Testis (tissue), 2 donors: ENCODE measurements at regions not wholly inside any gene's neighbourhood (a gene's known extent, or its start where the extent isn't known, plus 50 kb on each side); places are given as distances from the start of the nearest gene placed in this dataset.

Experiments used
- POLR2A ChIP-seq: fragments of 450-650 bp; IDR thresholded peaks from one replicate; pipeline ENCODE4 v1.6.1; 2017; ENCODE audit warnings: antibody characterized with exemption, mild to moderate bottlenecking, moderate library complexity
- TF ChIP-seq, protein P1 (sequence below), 3 experiments: fragments of 450-650 bp in 2 of 3; fragments of 200-600 bp in 1 of 3; sonication (generic) in 1 of 3; IDR thresholded peaks; one replicate each; pipeline ENCODE4 v1.5.1; 2016 to 2019; ENCODE audit warnings: antibody characterized with exemption in 3 of 3, mild to moderate bottlenecking in 2 of 3, moderate library complexity in 1 of 3

DNA sequence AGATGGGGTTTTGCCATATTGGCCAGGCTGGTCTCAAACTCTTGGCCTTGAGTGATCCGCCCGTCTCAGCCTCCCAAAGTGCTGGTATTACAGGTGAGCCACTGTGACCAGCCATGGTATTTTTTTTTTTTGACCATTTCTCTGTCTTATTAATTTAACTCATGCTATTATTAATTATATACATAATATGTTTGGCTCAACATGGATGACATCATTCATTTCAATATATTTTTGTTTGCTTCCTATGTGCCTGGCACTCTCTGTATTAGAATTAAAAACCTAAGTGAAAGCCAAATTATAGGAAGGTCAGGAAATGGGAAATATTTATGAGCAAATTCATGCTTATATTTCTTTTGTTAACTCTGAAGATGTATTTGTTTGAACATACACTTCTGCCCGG is 55.8 kb upstream of the AKIRIN2 start:
- TF ChIP-seq POLR2A = no peak
- TF ChIP-seq, protein P1, sequence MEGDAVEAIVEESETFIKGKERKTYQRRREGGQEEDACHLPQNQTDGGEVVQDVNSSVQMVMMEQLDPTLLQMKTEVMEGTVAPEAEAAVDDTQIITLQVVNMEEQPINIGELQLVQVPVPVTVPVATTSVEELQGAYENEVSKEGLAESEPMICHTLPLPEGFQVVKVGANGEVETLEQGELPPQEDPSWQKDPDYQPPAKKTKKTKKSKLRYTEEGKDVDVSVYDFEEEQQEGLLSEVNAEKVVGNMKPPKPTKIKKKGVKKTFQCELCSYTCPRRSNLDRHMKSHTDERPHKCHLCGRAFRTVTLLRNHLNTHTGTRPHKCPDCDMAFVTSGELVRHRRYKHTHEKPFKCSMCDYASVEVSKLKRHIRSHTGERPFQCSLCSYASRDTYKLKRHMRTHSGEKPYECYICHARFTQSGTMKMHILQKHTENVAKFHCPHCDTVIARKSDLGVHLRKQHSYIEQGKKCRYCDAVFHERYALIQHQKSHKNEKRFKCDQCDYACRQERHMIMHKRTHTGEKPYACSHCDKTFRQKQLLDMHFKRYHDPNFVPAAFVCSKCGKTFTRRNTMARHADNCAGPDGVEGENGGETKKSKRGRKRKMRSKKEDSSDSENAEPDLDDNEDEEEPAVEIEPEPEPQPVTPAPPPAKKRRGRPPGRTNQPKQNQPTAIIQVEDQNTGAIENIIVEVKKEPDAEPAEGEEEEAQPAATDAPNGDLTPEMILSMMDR (IDR thresholded peaks at IDR 0.05) = no peak
